H1 (cell line): ENCODE measurements at regions not wholly inside any gene's neighbourhood (a gene's known extent, or its start where the extent isn't known, plus 50 kb on each side); places are given as distances from the start of the nearest gene placed in this dataset.

ENCODE experiments used
- CTCF ChIA-PET: fragments of 300-600 bp; sonication (Branson Sonifier 250); formaldehyde crosslinking; loops from one replicate; lab custom pipeline; 2021; ENCODE audit not compliant: partially characterized antibody; lab: Charles Lee
- POLR2A ChIA-PET: fragments of 300-600 bp; sonication (Branson Sonifier 250); formaldehyde crosslinking; loops from one replicate; lab custom pipeline; 2021; ENCODE audit warnings: inconsistent platforms; ENCODE audit not compliant: partially characterized antibody; lab: Charles Lee
- DNase-seq, 2 experiments: peaks; one replicate each; pipeline versions ENCODE4 v3.0.0 to v3.0.0-alpha.2; 2010 to 2022; ENCODE audit warnings: low spot score in 2 of 2, low read depth in 1 of 2, mixed read lengths in 1 of 2
- FAIRE-seq: peaks from 2 replicates; lab custom pipeline; 2011; peaks lifted over from hg19 to GRCh38; lab: Jason Lieb, UNC
- H2AFZ ChIP-seq: 2 replicates; pipeline ENCODE4 v1.8.1; 2012; ENCODE audit warnings: low read length, inconsistent platforms
- H2AK5ac ChIP-seq: 2 replicates; pipeline ENCODE4 v1.6.1; 2013; ENCODE audit warnings: low read depth, low read length
- H2BK120ac ChIP-seq: replicated peaks from 2 replicates; pipeline ENCODE3; 2013; ENCODE audit warnings: low read depth, low read length, inconsistent platforms
- H2BK12ac ChIP-seq: 2 replicates; pipeline ENCODE4 v1.6.1; 2013; ENCODE audit warnings: low read depth, low read length
- H2BK15ac ChIP-seq: 2 replicates; pipeline ENCODE4 v1.6.1; 2013; ENCODE audit warnings: low read length
- H2BK20ac ChIP-seq: 2 replicates; pipeline ENCODE4 v1.6.1; 2013; ENCODE audit warnings: low read length
- H2BK5ac ChIP-seq: 2 replicates; pipeline ENCODE4 v1.6.1; 2013; ENCODE audit warnings: low read depth, low read length
- H3K14ac ChIP-seq: 2 replicates; pipeline ENCODE4 v1.6.1; 2013; ENCODE audit warnings: inconsistent platforms; ENCODE audit not compliant: insufficient read length
- H3K18ac ChIP-seq: 2 replicates; pipeline ENCODE4 v1.6.1; 2013; ENCODE audit warnings: low read length; ENCODE audit errors: extremely low read depth
- H3K23ac ChIP-seq: 2 replicates; pipeline ENCODE4 v1.6.1; 2013; ENCODE audit warnings: inconsistent platforms; ENCODE audit not compliant: insufficient read length
- H3K23me2 ChIP-seq: 2 replicates; pipeline ENCODE4 v1.6.1; 2013; ENCODE audit warnings: low read depth, low read length
- H3K27ac ChIP-seq: 2 replicates; pipeline ENCODE4 v1.6.1; 2011; ENCODE audit warnings: low read depth, low read length, inconsistent platforms
- H3K27me3 ChIP-seq, 4 experiments: replicated peaks in 1 of 4; 1 replicate in 1 of 4; 2 replicates in 3 of 4; pipeline versions ENCODE4 v1.6.1 to v1.8.1; 2011 to 2013; ENCODE audit warnings: low read length in 3 of 4, mild to moderate bottlenecking in 3 of 4, inconsistent platforms in 2 of 4, mixed read lengths in 2 of 4, moderate library complexity in 1 of 4; ENCODE audit not compliant: control insufficient read depth in 3 of 4, insufficient read depth in 3 of 4; ENCODE audit errors: extremely low read depth in 1 of 4
- H3K36me3 ChIP-seq, 4 experiments: 2 replicates each; pipeline versions ENCODE4 v1.6.1 to v1.8.1; 2011 to 2013; ENCODE audit warnings: mild to moderate bottlenecking in 4 of 4, low read length in 3 of 4, moderate library complexity in 2 of 4, control low read depth in 1 of 4, inconsistent platforms in 1 of 4; ENCODE audit not compliant: insufficient read depth in 4 of 4, control insufficient read depth in 2 of 4
- H3K4ac ChIP-seq: replicated peaks from 2 replicates; pipeline ENCODE3; 2013; ENCODE audit warnings: low read length, low read depth, mixed read lengths, inconsistent platforms; ENCODE audit not compliant: insufficient read length
- H3K4me1 ChIP-seq, 4 experiments: replicated peaks in 1 of 4; 1 replicate in 1 of 4; 2 replicates in 3 of 4; pipeline versions ENCODE4 v1.6.1 to v1.8.1; 2011 to 2013; ENCODE audit warnings: low read length in 3 of 4, inconsistent platforms in 2 of 4, mixed read lengths in 1 of 4; ENCODE audit not compliant: insufficient read depth in 4 of 4, control insufficient read depth in 3 of 4
- H3K4me2 ChIP-seq, 2 experiments: 2 replicates each; pipeline versions ENCODE4 v1.6.1 to v1.8.1; 2011 to 2013; ENCODE audit warnings: low read depth in 2 of 2, low read length in 2 of 2, control low read depth in 1 of 2, inconsistent platforms in 1 of 2, mild to moderate bottlenecking in 1 of 2; ENCODE audit not compliant: insufficient read depth in 1 of 2
- H3K4me3 ChIP-seq, 4 experiments: fragments of 200-600, 300-600 bp in 1 of 4; sonication (generic), shearing (Covaris generic), sonication (Bioruptor Twin) in 1 of 4; 2 replicates each; pipeline versions ENCODE4 v1.5.1 to v1.8.1; 2011 to 2016; ENCODE audit warnings: low read length in 4 of 4, low read depth in 3 of 4, control low read depth in 2 of 4, inconsistent platforms in 2 of 4, mild to moderate bottlenecking in 2 of 4, mixed read lengths in 1 of 4, moderate library complexity in 1 of 4; ENCODE audit not compliant: insufficient read depth in 2 of 4; ENCODE audit errors: extremely low read depth in 1 of 4
- H3K56ac ChIP-seq: replicated peaks from 2 replicates; pipeline ENCODE3; 2013; ENCODE audit warnings: low read depth, mild to moderate bottlenecking, mixed read lengths, low read length, inconsistent platforms; ENCODE audit not compliant: insufficient read length
- H3K79me1 ChIP-seq: 2 replicates; pipeline ENCODE4 v1.6.1; 2013; ENCODE audit warnings: low read depth, low read length, control low read depth
- H3K79me2 ChIP-seq, 2 experiments: 2 replicates each; pipeline versions ENCODE4 v1.6.1 to v1.8.1; 2012 to 2013; ENCODE audit warnings: low read length in 2 of 2, mild to moderate bottlenecking in 2 of 2, inconsistent platforms in 1 of 2; ENCODE audit not compliant: insufficient read depth in 2 of 2, control insufficient read depth in 1 of 2
- H3K9ac ChIP-seq, 4 experiments: replicated peaks in 1 of 4; 1 replicate in 1 of 4; 2 replicates in 3 of 4; pipeline versions ENCODE4 v1.6.1 to v1.8.1; 2011 to 2013; ENCODE audit warnings: low read depth in 3 of 4, low read length in 3 of 4, control low read depth in 2 of 4, mild to moderate bottlenecking in 2 of 4, moderate library complexity in 2 of 4, inconsistent platforms in 1 of 4; ENCODE audit errors: extremely low read depth in 1 of 4
- H3K9me3 ChIP-seq, 2 experiments: 2 replicates each; pipeline versions ENCODE4 v1.6.1 to v1.8.1; 2012 to 2013; ENCODE audit warnings: mild to moderate bottlenecking in 2 of 2, moderate library complexity in 2 of 2, control low read depth in 1 of 2, inconsistent platforms in 1 of 2, low read depth in 1 of 2, low read length in 1 of 2, mixed read lengths in 1 of 2; ENCODE audit not compliant: insufficient read depth in 2 of 2
- H4K20me1 ChIP-seq, 2 experiments: replicated peaks in 1 of 2; 2 replicates each; pipeline versions ENCODE3 to v1.8.1; 2011 to 2013; ENCODE audit warnings: inconsistent platforms in 2 of 2, low read length in 2 of 2, mild to moderate bottlenecking in 1 of 2; ENCODE audit not compliant: insufficient read depth in 2 of 2, control insufficient read depth in 1 of 2
- H4K5ac ChIP-seq: 2 replicates; pipeline ENCODE4 v1.6.1; 2013; ENCODE audit warnings: low read length, low read depth, mixed read lengths, inconsistent platforms; ENCODE audit not compliant: insufficient read length
- H4K8ac ChIP-seq: 2 replicates; pipeline ENCODE4 v1.8.0; 2013; ENCODE audit warnings: mild to moderate bottlenecking, moderate library complexity, low read length, inconsistent platforms; ENCODE audit not compliant: insufficient read depth; ENCODE audit errors: extremely low read depth
- H4K91ac ChIP-seq: replicated peaks from 2 replicates; pipeline ENCODE3; 2013; ENCODE audit warnings: low read length, mixed read lengths, inconsistent platforms; ENCODE audit not compliant: insufficient read length
- CEBPB ChIP-seq: IDR thresholded peaks from 2 replicates; pipeline ENCODE4 v1.6.1; 2012; ENCODE audit warnings: low read depth, low read length
- SAP30 ChIP-seq: fragments of 300-600 bp; sonication (generic); IDR thresholded peaks from 2 replicates; pipeline ENCODE4 v1.7.1; 2012; ENCODE audit warnings: low read length, moderate library complexity, mild to moderate bottlenecking, inconsistent platforms; ENCODE audit not compliant: insufficient read depth, insufficient replicate concordance
- WGBS, 2 experiments: shearing (Covaris generic) in 1 of 2; methylation state at CpG; one replicate each; pipeline versions ENCODE4 v1.1.6 to v1.1.7; 2013 to 2015; ENCODE audit warnings: low lambda C conversion rate in 2 of 2, mixed read lengths in 2 of 2, inconsistent platforms in 1 of 2, low coverage in 1 of 2, missing lambda C conversion rate in 1 of 2; ENCODE audit not compliant: insufficient replicate concordance in 2 of 2, insufficient coverage in 1 of 2, insufficient read length in 1 of 2; ENCODE audit errors: extremely low coverage in 1 of 2, missing lambda C conversion rate in 1 of 2; 5-methylcytosine and 5-hydroxymethylcytosine counted together

GRCh38 chr5:166561759-166562158 is 1729.7 kb upstream of the WWC1 start:
- ChIA-PET POLR2A (no interaction called here), CTCF (no interaction called here)
- FAIRE-seq, result no peak

More at GRCh38 chr5:166561759-166562158, 1729.7 kb upstream of the WWC1 start:
- no peak overlapping the region for H3K56ac ChIP-seq
- H3K14ac ChIP-seq, result no peak overlapping the region
- H4K20me1 ChIP-seq, result no peaks in the 10 kb centered on the region
- no peak overlapping the region for H4K91ac ChIP-seq
- TF ChIP-seq CEBPB (0 out of 2 replicates have a peak, but pooled peaks have one; percentile 41), SAP30 (no peak)
- H3K79me1 ChIP-seq, result no peaks in the 10 kb centered on the region
- H2BK120ac ChIP-seq, result no peak overlapping the region
- peaks cover 5 to 9% of the 10 kb centered on the region in 2 experiments; a peak in 2 of 4 replicates for H3K9me3 ChIP-seq
- H2BK5ac ChIP-seq, result no peak overlapping the region
- H3K23me2 ChIP-seq, result no peaks in the 10 kb centered on the region
- no peak overlapping the region for H3K18ac ChIP-seq
- no peak overlapping the region for H2AK5ac ChIP-seq
- no peak overlapping the region for H2BK20ac ChIP-seq
- no peaks in the 10 kb centered on the region for H3K36me3 ChIP-seq
- H2AFZ ChIP-seq, result no peak overlapping the region
- no peaks in the 10 kb centered on the region for H3K27me3 ChIP-seq
- no peak overlapping the region for H3K27ac ChIP-seq
- WGBS, 2 experiments, result 90% methylated on average over 3 of the region's 3 CpGs; no CpG with 5 or more reads in 1 of the 2 experiments
- 0 out of 7 replicates have a peak, but pooled peaks cover 0 to 2% (median 0%) of the 10 kb centered on the region in 4 experiments for H3K4me1 ChIP-seq
- no peak for DNase-seq
- H3K4me2 ChIP-seq, result no peak overlapping the region
- H3K4me3 ChIP-seq, result no peak overlapping the region
- H3K23ac ChIP-seq, result no peak overlapping the region
- H3K79me2 ChIP-seq, result no peaks in the 10 kb centered on the region
- H4K8ac ChIP-seq, result no peak overlapping the region
- H2BK15ac ChIP-seq, result no peak overlapping the region
- no peak overlapping the region for H3K4ac ChIP-seq
- H2BK12ac ChIP-seq, result no peak overlapping the region
- no peak overlapping the region for H4K5ac ChIP-seq
- no peak overlapping the region for H3K9ac ChIP-seq
